H1 (cell line): ENCODE measurements at regions not wholly inside any gene's neighbourhood (a gene's known extent, or its start where the extent isn't known, plus 50 kb on each side); places are given as distances from the start of the nearest gene placed in this dataset.

Experiments used
- CHD2 ChIP-seq: IDR thresholded peaks from 2 replicates; pipeline ENCODE4 v1.6.1; 2012; ENCODE audit warnings: low read length, improper control_type of control experiment
- NANOG ChIP-seq: IDR thresholded peaks from 2 replicates; pipeline ENCODE4 v1.6.1; 2011; ENCODE audit warnings: low read length, low read depth, mild to moderate bottlenecking, inconsistent platforms; ENCODE audit not compliant: insufficient read depth, poor library complexity, severe bottlenecking
- SIX5 ChIP-seq: IDR thresholded peaks from 2 replicates; pipeline ENCODE4 v1.6.1; 2011; ENCODE audit warnings: mild to moderate bottlenecking, low read depth, low read length
- ZNF274 ChIP-seq: IDR thresholded peaks from 2 replicates; pipeline ENCODE4 v1.7.0; 2012; ENCODE audit warnings: low read length, borderline replicate concordance; ENCODE audit errors: extremely low read depth

DNA sequence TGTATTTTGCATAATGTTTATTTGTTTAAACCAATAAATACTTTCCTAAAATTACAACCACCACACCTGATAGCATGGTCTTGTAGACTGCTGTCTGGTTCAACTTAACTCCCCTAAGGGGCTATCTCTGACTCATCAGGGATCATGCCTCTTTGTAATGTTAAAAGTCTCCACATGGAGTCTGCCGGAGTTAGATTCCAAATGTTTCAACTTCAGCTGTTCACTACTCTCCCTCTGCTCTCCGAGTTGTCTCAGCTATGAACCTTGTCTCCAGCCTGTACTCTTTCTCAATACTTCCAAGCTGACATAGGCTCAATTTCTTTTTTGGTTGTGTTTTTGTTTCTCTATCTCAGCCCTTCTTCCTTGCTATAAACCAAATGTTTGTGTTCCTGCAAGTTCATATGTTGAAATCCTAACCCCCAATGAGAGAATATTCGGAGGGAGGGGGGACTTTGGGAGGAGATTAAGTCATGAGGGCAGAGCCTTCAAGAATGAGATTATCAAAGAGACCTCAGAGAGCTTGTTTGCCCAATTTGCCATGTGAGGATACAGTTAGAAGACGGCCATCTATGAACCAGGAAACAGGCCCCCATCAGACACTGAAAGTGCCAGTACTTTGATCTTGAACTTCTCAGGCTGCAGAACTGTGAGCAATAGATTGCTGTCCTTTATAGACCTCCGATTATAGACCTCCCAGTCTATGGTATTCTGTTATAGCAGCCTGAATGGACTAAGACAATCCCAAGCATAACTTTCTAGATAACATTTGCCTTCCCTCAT is 858.2 kb downstream of the VRK1 start (continued):
- TF ChIP-seq ZNF274, result no peak
- TF ChIP-seq SIX5, result no peak
- no peak for TF ChIP-seq CHD2
- peak; percentile 16 for TF ChIP-seq NANOG
